GM19395 (cell line): ENCODE measurements at regions not wholly inside any gene's neighbourhood (a gene's known extent, or its start where the extent isn't known, plus 50 kb on each side); places are given as distances from the start of the nearest gene placed in this dataset.

ENCODE experiments used
- ATAC-seq: cut with Tn5 transposase; IDR thresholded peaks from one replicate; pipeline ENCODE4 v1.9.1; 2021; ENCODE audit warnings: mild to moderate bottlenecking, moderate library complexity; ENCODE audit not compliant: unreplicated experiment

DNA sequence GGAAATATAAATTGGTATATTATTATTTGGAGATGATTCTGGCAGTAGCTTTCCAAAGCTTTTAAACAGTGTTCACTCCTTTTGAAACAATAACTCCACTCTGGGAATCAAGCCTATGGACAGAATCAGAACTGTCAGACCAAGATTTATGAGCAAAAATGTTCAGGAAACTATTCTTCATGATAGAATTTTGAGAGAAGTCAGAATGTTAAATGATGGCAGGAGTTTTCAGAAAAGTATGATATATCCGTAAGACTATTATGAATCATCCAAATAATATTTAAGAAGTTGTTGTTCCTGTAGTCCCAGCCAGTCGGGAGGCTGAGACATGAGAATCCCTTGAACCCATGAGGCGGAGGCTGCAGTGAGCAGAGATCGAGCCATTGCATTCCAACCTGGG, 50.5 kb upstream of the ADGRG2 start:
- ATAC-seq: no peak

DNA sequence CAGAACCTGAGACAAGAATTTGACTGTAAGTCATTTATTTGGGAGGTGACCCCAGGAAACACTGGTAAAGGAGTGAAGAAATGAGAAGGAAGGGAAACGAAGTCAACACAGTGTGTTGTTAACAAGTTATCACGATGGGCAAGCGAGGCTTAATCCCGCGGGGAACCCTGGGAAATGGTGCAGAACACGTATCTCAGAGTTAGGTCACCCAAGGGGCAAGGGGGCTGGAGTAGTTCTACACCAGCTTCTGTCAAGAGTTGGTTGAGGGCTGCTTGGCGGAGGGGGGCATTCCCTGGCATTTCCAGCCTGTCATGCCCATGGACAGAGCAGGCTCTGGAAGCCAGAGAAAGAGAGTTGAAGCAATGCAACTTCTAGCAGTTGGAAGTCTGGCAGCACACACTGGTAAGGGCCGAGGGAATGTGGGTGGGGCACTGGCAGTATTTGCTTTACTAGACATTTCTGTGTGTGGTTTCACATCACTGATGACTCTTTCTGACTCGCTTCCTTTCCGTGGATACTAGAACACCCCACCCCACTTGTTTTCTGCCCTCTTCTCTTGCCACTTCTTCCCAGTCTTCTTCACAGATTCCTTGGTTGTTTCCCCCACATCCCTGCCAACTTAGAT, 52.2 kb upstream of the ADGRG2 start:
- ATAC-seq: no peak

DNA sequence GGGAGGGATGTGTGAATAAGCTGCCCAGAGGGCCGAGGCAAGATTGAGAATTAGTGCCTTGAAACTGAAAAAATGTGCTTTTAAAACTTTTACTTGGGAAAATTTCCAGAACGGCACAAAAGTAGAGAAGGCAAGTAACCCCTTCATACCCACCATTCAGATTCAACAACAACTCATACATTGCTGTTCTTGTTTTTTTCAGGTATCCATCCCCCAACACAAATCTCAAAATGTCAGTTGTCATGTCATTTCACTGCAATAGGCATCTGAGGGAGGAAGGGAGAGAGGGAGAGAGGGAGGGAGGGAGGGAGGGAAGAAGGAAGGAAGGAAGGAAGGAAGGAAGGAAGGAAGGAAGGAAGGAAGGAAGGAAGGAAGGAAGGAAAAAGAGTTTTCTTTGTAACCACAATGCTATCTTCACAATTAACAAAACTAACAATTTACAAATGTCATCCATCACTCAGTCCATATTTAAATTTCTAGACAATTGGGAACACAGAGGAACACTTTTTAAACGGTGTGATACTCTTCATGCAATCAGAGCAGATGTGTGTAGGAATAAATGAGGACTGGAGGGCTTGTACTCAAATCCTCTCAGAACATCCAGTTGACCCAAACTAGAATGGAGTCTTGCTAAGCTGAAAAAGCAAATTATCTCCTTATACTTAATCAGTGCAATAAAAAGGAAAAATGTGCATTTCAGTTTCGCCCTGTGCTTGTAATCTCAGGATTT, 54.8 kb upstream of the ADGRG2 start:
- ATAC-seq: no peak

DNA sequence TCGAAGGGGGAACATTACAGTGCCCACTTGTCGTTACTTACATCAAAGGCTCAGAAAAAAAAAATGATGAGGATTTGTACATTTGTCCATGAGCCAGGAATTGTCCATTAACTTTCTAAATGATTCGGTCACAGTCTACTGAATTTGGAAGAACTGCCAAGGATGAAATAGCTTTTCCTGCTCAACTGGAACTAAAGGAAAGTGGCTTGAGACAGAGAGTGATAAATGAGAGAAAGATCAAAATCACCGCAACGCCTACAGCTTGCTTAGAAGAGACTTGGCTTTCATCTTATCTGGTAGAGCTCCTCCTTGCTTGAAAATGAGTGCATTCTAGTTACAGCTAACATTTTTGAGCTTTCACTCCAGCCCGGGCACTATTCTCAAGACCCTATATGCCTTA, 55.5 kb upstream of the ADGRG2 start:
- ATAC-seq: no peak

DNA sequence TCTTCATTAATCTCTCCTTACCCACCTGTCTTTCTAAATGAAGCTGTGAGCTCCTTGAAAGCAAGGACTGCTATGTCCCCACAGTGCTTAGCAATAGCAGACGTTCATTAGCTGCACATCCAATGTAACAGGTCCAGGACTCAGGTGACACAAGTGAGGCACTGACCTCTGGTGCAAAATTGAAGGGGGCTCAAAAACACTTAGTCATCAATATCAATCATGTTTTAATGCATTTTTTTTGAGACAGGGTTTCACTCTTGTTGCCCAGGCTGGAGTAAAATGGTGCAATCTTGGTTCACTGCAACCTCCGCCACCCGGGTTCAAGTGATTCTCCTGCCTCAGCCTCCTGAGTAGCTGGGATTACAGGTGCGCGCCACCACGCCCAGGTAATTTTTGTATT, 56.1 kb upstream of the ADGRG2 start:
- no peak for ATAC-seq

DNA sequence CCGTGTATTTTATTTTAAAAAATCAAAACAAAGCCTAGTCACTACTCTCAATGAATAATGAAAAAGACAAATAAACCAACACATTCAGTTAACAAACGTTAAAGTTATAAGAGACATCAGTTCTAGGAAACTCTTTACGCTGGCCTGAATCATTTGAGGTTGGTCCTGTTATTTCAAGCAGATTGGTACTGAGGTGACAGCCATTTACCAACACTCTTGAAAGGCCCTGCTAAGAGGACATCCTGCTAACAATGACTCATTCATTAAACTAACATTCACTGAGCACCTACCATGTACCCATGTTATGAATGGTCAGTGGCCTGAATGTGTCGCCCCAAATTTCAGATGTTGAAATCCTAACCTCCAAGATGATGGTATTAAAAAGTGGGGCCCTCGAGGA, 57.1 kb upstream of the ADGRG2 start:
- ATAC-seq: no peak

DNA sequence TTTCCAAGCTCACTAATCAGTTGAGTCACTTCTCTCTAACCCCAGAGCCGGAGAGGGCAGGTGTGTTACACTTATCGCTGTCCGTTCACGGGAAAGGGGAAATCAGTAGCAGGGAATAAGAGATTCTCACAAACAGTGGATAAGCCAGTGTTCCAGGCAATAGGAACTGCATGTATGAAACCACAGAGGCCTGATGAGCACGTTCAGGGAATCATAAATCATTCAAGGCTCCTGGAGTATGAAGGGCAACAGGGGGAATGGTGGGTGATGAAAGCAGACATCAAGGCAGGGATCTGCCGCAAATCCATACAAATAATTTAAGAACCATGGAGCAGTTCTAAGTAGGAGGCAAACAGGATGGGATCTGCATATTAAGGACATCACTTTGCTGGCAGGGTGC, 59.1 kb upstream of the ADGRG2 start:
- no peak for ATAC-seq

DNA sequence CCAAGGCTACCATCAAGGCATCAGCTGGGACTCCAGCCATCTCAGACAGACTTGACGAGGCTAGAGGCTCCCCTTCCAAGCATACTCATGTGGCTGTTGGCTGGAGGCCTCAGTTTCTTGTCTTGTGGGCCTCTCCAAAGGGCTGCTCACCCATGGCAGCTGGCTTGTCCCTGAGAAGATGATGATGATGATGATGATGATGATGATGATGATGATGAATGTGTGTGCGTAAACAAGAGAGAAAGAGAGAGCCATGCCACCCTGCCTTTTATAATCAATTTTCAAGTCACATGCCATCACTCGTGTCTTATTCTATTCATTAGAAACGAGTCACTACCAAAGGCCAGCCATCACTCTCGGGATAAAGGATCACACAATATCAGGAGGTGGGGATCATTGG, 60.5 kb upstream of the ADGRG2 start:
- no peak for ATAC-seq

DNA sequence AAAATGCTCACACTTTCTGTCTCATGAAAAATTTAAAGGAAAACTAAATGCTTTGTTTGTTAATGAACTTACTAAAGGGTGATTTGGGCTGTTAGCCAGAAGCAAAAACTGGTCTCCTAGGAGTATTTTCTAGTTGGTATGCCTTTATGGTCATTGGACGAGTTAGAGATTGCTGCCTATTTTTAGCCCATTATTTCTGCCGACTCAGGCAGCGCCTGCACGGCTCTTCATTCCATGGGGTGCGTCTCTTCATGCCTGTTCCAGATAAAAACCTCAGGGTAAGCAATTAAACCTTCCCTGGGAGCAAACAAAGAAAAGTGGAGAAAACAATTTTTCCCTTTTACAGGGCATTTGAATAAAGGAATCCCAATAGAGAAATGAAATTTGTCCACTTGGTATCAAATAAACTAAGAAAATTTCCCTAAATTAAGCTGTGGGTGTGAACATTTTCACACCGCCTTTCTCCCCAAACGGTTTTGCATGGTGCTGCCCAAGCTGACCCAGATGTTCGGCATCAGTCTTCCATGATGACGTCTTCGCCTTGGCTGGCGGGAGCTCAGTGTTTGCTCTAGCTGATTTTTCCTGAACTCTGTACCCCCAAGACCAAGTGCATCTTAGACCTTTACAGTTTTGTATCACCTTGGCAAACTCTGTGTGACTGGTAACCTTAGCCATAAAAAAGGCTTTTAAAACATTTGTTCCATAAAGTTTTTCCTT, 61.7 kb upstream of the ADGRG2 start:
- ATAC-seq: no peak

DNA sequence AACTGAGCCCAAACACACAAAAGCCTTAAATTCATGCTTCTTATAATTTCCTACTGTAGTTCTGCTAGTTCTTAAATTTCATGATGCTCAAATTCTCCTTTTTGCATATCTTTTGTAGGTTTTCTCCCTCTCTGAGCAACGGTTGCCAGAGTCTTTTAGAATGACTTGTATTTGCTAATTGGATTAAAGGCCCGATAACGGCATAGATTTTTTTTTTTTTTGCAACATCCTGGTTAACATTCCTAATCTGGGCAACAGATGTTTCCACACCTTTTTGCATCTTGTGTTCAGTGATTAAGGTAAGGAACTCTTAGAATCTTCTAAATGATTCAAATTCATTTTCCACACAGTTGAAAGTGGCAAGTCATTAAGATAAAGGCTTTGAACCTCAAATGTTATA, 66.3 kb upstream of the ADGRG2 start:
- no peak for ATAC-seq

DNA sequence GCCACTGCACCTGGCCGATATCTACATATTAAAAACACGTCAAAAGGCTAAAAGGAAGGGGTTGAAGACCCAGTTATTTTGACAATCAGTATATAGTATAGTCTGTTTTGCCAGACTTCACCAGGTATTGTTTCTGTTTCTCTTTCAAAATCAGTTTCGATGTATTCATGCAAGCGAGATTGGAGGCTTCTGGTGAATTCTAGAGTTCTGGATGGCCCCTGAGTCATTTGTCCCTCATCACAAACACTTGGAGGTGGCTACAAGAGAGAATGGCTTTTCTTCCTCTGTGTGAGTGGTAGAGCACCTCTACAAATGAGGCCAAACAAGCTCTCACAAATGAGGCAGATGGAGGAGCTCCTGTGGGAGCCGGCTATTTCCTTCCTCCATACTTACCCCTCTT, 68.6 kb upstream of the ADGRG2 start:
- ATAC-seq: no peak

DNA sequence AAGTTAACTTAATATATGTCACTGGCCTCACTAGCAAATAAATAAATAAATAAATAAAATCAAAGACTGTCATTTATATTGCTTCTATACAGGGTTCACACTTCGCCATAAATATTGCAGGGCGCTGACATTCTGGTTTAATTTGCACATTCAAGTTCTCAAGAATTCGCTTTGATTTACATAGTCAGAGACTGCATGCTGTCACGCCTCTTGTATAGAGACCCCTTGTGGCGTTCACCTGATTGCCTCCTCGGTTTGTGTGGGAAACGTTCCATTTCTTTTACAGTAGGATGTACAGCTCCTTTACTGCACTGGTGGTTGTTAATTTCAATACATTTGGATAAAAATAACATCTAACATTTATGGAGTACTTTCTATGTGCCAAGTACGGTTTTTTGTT, 71.3 kb upstream of the ADGRG2 start:
- no peak for ATAC-seq

DNA sequence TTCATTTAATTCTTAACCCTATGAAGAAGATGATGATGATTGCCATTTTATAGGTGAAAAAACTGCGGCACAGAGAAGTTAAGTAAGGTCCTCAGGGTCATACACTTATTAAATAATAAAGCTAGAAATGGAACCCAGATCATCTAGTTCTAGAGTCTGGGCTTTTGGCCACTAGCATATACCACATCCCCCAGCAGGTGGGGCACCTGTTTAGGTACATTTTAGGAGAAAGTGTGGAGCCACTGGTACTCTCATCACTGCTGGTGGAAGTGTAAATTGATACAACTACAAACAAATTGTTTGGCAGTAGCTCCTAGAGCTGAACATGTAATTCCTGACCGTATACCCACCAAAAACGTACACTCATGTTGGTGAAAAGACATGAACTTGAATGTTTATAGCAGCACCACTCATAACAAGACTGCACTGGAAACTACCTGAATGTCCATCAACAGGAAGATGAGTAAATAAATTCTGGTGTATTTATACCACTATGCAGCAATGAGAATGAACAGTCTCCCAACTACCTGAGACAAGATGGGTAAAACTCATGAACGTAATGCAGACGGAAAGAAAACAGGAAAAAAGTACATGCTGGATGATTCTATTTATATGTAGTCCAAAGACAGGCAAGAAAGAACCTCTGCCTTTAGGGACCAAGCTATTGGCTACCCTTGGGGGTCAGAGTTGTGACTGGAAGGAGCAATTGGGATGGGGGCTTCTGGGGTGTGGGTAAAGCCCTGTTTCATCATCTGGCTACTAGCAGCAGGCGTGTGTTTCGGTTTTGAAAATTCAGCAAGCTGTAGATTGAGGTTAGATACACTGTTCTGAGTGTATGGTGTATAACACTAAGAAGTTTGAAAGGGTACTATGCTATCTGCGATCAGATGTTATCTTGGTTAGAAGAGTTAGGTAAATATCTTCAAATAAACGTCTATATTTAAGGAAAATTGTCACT, 72.3 kb upstream of the ADGRG2 start:
- ATAC-seq: peak; percentile 63

DNA sequence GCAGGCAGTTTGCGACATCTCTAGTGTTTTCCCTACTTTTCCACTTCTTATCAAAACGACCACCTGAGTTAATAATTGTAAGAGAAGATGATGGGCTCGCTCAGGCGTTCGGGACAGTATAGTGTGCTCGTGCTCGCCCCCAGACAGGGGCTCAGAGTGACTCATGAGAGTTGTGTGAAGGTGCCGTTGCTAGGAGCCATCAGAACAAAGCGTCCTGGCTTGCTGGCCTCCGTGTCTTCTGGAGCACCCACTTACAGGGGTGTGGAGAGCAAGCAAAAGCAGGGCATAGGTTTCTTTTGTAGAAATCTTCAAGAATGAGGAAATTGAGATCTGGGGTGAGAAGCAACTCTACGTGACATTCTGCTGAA, 73.0 kb upstream of the ADGRG2 start:
- peak; percentile 10 for ATAC-seq

DNA sequence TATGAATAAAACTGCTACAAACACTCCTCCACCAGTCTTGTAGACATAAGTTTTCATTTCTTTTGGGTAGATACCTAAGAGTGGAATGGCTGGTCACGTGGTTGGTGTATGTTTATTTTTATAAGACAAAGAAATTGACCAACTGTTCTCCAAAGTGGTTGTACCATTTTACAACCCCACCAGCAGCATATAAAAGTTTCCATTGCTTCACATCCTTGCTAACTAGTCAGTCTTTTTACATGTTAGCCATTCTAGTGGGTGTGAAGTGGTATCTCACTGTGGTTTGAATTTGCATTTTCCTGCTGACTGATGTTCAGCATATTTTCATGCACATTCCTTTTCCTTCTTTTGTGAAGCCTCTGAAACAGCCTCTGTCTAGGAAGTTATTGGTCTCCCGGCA, 76.2 kb upstream of the ADGRG2 start:
- no peak for ATAC-seq

DNA sequence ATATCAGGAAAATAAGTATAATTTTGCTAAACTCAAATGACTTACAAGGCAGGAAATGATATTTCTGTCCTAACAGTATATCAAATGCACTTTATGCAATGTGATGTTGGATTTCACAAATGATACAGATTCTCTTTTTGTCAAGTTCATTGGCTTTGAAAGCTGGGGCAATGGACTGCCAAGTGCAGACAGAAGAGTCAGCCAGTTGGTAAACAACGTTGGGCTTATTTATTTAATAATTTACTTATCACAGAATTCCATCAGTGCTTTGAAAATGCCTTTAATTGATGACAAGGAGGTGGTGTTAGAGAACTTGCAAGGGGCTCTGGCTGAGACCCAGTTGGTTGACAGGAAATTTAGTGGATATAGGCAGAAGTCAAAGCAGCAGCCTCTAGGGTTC, 79.9 kb upstream of the ADGRG2 start:
- ATAC-seq: no peak

DNA sequence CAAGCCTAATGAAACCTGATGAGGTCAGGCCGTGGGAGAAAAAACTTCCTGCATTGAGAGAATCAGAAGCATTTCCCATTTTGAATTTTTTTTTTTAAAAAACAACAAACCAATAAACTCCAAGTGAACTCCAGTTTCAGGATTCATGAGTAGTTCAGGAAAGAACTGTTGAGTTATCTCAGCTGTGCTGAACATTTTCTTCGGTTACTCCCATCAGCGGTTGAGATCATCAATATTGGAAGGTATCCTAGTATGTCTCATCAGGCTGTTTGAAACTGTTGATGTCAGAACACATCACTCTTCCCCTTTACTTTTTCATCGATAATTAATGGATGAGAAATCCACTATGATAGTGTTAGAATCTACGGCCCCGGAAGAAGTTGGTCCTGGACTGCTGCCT, 82.4 kb upstream of the ADGRG2 start:
- no peak for ATAC-seq

DNA sequence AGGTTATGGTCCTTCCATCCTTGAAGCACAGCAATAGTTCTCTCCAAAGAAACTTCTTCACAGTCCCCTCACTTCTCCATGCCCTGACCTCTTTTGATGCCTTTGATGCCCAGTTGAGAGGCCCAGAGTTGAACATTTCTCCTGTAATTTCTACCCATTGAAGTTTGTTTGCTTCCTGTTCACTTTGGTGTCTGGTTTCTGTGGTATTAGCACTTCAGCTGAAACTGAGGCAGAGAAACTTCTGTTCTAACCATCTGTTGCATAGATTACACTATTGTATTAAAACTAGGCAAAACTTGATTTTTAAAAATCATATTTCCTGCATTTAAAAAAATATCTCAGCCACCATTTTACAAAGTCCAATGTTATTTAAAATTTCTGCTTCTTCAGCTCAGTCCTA, 89.8 kb upstream of the ADGRG2 start:
- no peak for ATAC-seq

DNA sequence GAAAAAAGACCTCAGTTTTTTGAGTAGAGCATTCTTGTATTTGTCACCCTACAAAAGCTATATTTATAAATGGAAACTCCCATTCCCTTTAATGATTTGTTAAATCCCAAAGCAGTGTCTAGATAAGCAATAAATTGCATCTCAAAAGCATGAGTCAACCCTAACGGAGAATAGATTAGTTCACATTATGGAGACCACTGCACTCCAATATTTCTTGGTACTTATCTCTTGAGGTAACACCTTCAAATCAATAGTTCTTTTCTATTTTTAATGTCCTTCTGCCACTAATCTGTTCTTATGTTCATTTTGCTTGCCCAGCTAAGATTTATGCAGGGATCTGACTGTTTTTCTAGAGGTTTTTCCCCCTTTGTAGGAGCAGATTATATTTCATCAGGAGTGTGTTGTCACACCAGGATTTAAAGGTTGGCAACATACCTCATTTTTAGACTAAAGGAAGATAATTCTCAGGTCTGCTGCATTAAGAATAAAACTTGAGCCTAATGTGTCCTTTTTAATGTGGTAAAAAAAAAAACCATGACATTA, 91.4 kb upstream of the ADGRG2 start:
- ATAC-seq: no peak

DNA sequence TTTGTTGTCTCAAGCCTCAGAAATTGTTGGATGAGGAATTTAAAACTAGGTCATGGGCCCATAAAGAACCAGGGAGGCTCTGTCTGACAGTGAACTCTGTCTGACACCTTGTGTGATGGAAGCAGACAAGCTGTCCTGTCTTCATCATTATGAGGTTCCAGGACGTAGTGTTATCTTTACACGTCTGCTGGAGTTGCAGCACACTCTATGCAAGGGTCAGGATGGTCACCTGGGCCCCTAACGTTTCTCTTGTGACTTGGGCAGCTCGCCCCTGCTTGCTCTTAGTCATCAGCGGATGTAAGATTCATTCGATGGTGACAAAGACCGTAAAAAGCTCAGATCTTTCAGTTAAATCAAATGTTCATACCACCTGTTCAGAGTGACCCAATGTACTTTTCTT, 92.0 kb upstream of the ADGRG2 start:
- ATAC-seq: no peak

DNA sequence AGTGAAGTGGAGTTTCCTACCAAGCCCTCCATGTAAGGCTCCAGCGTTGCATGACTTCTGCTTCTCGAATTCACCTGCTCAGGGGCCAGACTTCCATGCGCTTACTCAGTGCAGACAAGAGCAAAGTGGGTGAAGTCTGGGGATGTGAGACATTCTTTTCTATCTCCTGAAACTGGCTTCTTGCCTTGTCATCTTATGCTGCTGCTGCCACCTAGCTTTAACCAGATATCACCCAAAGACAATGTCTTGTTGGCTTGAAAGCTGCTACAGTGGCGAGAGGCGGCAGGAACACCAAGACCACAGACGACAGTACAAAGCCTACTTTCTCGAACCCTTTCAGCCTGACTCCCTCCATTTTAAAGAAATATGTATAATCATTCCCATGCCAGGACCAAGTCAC, 103.6 kb upstream of the ADGRG2 start:
- ATAC-seq: no peak
